ENCODE measurements at regions not wholly inside any gene's neighbourhood (a gene's known extent, or its start where the extent isn't known, plus 50 kb on each side); places are given as distances from the start of the nearest gene placed in this dataset.
"Not testable (repeated sequence)": the region's sequence is repeated elsewhere in the genome, so short reads cannot be mapped to it uniquely, and the experiment has no call there.

DNA sequence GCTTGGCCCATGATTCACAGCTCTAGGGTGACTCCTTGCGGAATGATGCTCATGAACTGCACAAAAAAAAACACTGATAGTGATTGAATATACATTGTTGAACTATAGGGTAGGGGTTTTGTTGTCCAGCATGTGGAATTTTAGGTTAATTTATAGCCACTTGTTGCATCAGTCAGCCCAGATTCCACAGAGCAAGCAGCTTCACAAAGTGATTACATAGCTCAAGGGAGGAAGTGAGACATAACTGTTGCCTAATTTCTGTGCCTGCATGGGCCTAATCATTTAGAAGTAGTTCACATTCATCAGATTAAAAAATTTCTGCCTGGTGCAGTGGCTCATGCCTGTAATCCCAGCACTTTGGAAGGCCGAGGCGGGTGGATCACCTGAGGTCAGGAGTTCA lies 142.2 kb upstream of the ZNF722 start:
- H3K36me3 Mint-ChIP-seq (ENCODE audit: low read depth); H3K27ac Mint-ChIP-seq; DNase-seq; H3K4me1 Mint-ChIP-seq (ENCODE audit: low read depth); H3K4me3 Mint-ChIP-seq; H3K27me3 Mint-ChIP-seq: not testable (repeated sequence)
- peaks cover 38% of the 10 kb centered on the region for H3K9me3 Mint-ChIP-seq

DNA sequence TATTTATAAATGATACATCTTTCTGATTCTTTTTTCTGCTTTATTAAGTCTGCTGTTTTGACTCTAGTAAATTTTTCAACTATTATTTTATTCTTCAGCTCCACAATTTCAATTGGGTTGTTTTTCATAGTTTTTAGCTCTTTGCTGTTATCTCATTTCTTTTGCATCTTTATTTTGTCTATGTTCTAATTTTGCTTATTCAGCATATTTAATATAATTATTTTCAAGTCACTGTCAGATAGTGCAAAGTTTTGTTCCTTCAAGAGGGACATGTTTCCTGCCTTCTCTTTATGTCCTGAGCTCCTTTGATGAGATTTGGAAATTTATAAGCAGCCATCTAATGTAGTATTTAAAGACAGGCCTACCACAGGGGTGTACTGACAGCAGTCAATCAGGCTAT lies 131.5 kb upstream of the ZNF722 start:
- no peaks in the 10 kb centered on the region for H3K4me1 Mint-ChIP-seq (ENCODE audit: low read depth)
- H3K4me3 Mint-ChIP-seq: no peak overlapping the region
- H3K36me3 Mint-ChIP-seq (ENCODE audit: low read depth): peaks cover under 1% of the 10 kb centered on the region
- no peak overlapping the region for H3K27ac Mint-ChIP-seq
- no peak for DNase-seq
- no peaks in the 10 kb centered on the region for H3K27me3 Mint-ChIP-seq
- peaks cover 42% of the 10 kb centered on the region for H3K9me3 Mint-ChIP-seq

- not testable (repeated sequence) for H3K27me3 Mint-ChIP-seq; H3K4me3 Mint-ChIP-seq; H3K27ac Mint-ChIP-seq; H3K4me1 Mint-ChIP-seq (ENCODE audit: low read depth); DNase-seq
- Mint-ChIP-seq H3K36me3 (ENCODE audit: low read depth) (peaks cover 27% of the 10 kb centered on the region), H3K9me3 (peaks cover 37% of the 10 kb centered on the region)
Observed at GRCh38 chr7:63874242-63874641, 124.4 kb upstream of the ZNF722 start.

DNA sequence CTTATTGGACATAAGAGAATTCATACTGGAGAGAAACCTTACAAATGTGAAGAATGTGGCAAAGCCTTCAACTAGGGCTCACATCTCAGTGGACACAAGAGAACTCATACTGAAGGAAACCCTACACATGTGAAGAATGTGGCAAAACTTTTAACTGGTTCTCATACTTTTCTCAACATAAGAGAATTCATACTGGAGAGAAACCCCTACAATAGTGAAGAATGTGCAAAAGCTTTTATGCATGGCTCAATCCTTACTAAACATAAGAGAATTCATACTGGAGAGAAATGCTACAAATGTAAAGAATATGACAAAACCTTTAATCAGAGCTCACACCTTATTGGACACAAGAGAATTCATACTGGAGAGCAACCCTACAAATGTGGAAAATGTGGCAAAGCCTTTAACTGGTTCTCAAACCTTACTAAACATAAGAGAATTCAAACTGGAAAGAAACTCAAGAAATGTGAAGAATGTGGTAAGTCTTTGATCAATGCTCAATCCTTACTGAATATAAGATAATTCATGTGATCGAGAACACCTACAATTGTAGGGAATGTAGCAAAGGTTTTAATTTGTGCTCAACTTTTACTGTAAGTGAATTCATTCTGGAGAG lies 121.8 kb upstream of the ZNF722 start:
- H3K4me1 Mint-ChIP-seq (ENCODE audit: low read depth): no peaks in the 10 kb centered on the region
- H3K4me3 Mint-ChIP-seq: no peak overlapping the region
- no peaks in the 10 kb centered on the region for H3K27me3 Mint-ChIP-seq
- peaks cover 35% of the 10 kb centered on the region for H3K36me3 Mint-ChIP-seq (ENCODE audit: low read depth)
- DNase-seq: no peak
- no peak overlapping the region for H3K27ac Mint-ChIP-seq
- H3K9me3 Mint-ChIP-seq: peaks cover 50% of the 10 kb centered on the region

- Mint-ChIP-seq H3K4me1 (ENCODE audit: low read depth) (no peaks in the 10 kb centered on the region), H3K4me3 (no peak overlapping the region), H3K36me3 (ENCODE audit: low read depth) (peaks cover 13% of the 10 kb centered on the region), H3K9me3 (peaks cover 40% of the 10 kb centered on the region), H3K27ac (no peak overlapping the region), H3K27me3 (peaks cover 2% of the 10 kb centered on the region)
- DNase-seq: no peak
Observed at GRCh38 chr7:63887031-63887430, 111.6 kb upstream of the ZNF722 start.

GRCh38 chr7:63899691-63900393 lies 98.8 kb upstream of the ZNF722 start:
- H3K36me3 Mint-ChIP-seq (ENCODE audit: low read depth): peaks cover 12% of the 10 kb centered on the region
- H3K4me1 Mint-ChIP-seq (ENCODE audit: low read depth): peaks cover 19% of the 10 kb centered on the region
- no peaks in the 10 kb centered on the region for H3K27me3 Mint-ChIP-seq
- peak overlapping the region; percentile 97 for H3K27ac Mint-ChIP-seq
- H3K4me3 Mint-ChIP-seq: peak overlapping the region; percentile 89
- DNase-seq: peak; percentile 92
- peaks cover 26% of the 10 kb centered on the region for H3K9me3 Mint-ChIP-seq

- Mint-ChIP-seq H3K9me3 (peaks cover 26% of the 10 kb centered on the region), H3K27ac (peak overlapping the region; percentile 97), H3K4me1 (ENCODE audit: low read depth) (peaks cover 19% of the 10 kb centered on the region), H3K27me3 (no peaks in the 10 kb centered on the region), H3K4me3 (peak overlapping the region; percentile 89), H3K36me3 (ENCODE audit: low read depth) (peaks cover 18% of the 10 kb centered on the region)
- peak; percentile 88 for DNase-seq
Observed at GRCh38 chr7:63900394-63901203, 98.0 kb upstream of the ZNF722 start.

DNA sequence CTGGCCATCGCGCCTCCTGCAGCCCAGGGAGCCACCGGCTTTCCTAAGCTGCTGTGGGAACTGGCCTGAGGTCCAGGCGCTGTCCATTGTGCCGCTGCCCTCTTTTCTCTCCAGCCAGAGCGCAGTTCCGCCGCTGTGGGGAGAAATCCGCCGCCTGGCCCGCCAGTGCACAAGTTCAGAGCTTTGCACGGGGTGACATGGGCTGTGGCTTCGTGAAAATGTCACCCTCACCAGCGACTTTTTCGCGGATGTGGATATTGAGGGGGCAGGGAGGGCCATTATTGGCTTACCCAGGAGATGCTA lies 97.5 kb upstream of the ZNF722 start:
- H3K27ac Mint-ChIP-seq, H3K27me3 Mint-ChIP-seq, DNase-seq: not testable (repeated sequence)
- H3K36me3 Mint-ChIP-seq (ENCODE audit: low read depth): peaks cover 22% of the 10 kb centered on the region
- H3K4me1 Mint-ChIP-seq (ENCODE audit: low read depth): peaks cover 19% of the 10 kb centered on the region
- peak overlapping the region; percentile 89 for H3K4me3 Mint-ChIP-seq
- peaks cover 25% of the 10 kb centered on the region for H3K9me3 Mint-ChIP-seq

- no peaks in the 10 kb centered on the region for H3K27me3 Mint-ChIP-seq
- no peak overlapping the region for H3K4me3 Mint-ChIP-seq
- H3K36me3 Mint-ChIP-seq (ENCODE audit: low read depth): peaks cover 34% of the 10 kb centered on the region
- H3K4me1 Mint-ChIP-seq (ENCODE audit: low read depth): peaks cover 2% of the 10 kb centered on the region
- DNase-seq: no peak
- peaks cover 9% of the 10 kb centered on the region for H3K9me3 Mint-ChIP-seq
- no peak overlapping the region for H3K27ac Mint-ChIP-seq
Observed at GRCh38 chr7:63918986-63919385, 79.7 kb upstream of the ZNF722 start.

DNA sequence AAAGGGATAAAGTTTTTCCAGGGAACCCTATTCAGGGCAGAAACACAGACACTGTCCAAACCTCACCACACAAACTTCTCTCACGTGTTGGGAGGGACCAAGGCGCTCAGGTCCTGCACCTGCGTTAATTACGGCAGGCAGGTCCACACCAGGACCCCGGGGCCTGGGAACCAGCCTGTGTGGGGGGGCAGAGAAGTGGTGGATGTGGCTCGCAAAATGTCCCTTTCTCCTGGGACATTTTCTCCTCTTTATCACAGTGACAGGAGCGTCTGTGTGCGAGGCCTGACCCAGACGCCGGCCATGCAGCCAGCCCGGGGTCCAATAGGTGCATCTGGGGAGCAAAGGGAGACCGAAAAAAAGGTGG lies 73.4 kb upstream of the ZNF722 start:
- H3K27ac Mint-ChIP-seq: peak overlapping the region; percentile 98
- DNase-seq: no peak
- peaks cover 27% of the 10 kb centered on the region for H3K4me1 Mint-ChIP-seq (ENCODE audit: low read depth)
- H3K9me3 Mint-ChIP-seq: peaks cover 22% of the 10 kb centered on the region
- H3K4me3 Mint-ChIP-seq: peak overlapping the region; percentile 92
- peaks cover 32% of the 10 kb centered on the region for H3K36me3 Mint-ChIP-seq (ENCODE audit: low read depth)
- no peaks in the 10 kb centered on the region for H3K27me3 Mint-ChIP-seq

DNA sequence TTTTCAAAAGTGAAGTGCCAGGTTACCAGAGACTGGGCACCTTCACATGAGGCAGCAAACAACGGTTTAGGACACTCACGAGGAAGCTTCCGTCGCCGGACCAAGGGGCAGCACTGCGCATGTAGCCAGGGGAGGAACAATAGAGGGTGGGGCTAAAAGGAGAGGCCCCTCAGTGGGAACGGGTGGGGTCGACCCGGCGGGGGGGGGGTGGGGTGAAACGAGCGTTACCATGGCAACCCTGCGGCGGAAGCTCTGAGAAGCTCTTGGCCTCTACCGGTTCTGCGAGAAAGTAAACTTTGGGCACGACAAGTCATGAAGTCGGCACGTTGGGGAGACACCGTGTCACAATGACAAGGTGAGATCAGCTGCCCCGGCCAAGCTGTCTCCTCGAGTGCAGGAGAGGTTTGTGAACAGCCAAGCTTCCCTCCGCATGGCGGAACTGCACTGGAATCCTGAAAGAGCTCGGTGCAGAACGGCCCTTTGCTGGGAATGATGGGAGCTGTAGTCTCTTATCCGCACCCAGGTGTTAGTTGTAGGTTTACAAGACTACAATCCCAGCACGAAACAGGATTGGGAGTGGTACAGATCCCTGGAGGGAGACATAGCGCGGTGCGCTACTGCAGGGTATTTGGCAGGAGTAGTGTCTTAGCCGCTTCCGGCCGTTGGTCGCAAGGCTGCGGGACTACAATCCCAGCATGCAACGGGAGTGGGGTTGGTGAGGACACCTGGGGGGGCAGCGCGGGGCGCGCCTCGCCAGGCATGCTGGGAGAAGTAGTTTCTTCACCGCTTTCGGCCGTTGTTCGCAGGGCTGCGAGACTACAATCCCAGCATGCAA lies 72.8 kb upstream of the ZNF722 start:
- peak overlapping the region; percentile 98 for H3K27ac Mint-ChIP-seq
- DNase-seq: peak; percentile 91
- H3K4me1 Mint-ChIP-seq (ENCODE audit: low read depth): peaks cover 27% of the 10 kb centered on the region
- peak overlapping the region; percentile 92 for H3K4me3 Mint-ChIP-seq
- peaks cover 29% of the 10 kb centered on the region for H3K36me3 Mint-ChIP-seq (ENCODE audit: low read depth)
- peaks cover 20% of the 10 kb centered on the region for H3K9me3 Mint-ChIP-seq
- no peaks in the 10 kb centered on the region for H3K27me3 Mint-ChIP-seq

GRCh38 chr7:63927261-63927660 lies 71.4 kb upstream of the ZNF722 start:
- H3K9me3 Mint-ChIP-seq: peaks cover 15% of the 10 kb centered on the region
- peaks cover 25% of the 10 kb centered on the region for H3K4me1 Mint-ChIP-seq (ENCODE audit: low read depth)
- H3K27me3 Mint-ChIP-seq: peaks cover 3% of the 10 kb centered on the region
- DNase-seq: no peak
- peaks cover 23% of the 10 kb centered on the region for H3K36me3 Mint-ChIP-seq (ENCODE audit: low read depth)
- peak overlapping the region; percentile 92 for H3K4me3 Mint-ChIP-seq
- peak overlapping the region; percentile 98 for H3K27ac Mint-ChIP-seq

GRCh38 chr7:63931057-63931600 lies 67.5 kb upstream of the ZNF722 start:
- Mint-ChIP-seq H3K4me3 (no peak overlapping the region), H3K36me3 (ENCODE audit: low read depth) (peaks cover 6% of the 10 kb centered on the region), H3K27me3 (peaks cover 3% of the 10 kb centered on the region), H3K9me3 (peaks cover 5% of the 10 kb centered on the region), H3K27ac (no peak overlapping the region), H3K4me1 (ENCODE audit: low read depth) (peaks cover 7% of the 10 kb centered on the region)
- DNase-seq: no peak

DNA sequence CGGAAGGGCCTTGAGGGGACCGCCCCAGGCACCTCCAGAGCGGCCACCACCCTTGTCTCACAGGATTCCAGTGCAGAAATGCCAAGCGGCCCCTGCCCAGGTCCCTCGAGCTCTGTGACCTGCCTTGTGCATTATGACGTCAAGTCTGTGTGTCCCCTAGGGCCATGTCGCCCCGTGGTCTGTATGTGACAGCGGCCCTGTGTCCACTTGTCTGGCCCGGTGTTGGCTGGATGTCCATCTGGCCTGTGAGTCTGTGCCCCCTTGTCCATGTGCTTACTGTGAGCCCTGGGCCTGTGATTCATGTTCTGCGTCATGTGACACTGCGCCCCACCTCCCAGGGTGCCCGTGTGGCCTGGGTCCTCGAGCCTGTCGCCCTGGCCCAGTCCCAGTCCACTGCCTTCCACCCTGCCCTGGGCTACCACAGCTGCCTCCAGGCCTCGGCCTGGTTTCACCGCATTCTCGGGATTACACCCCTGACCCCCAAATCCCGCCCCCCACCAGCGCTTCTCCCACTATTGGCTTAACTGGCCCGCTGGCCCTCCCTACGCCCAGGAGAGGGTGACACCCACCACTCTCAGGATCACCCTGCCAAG lies 66.6 kb upstream of the ZNF722 start:
- H3K36me3 Mint-ChIP-seq (ENCODE audit: low read depth): no peaks in the 10 kb centered on the region
- no peaks in the 10 kb centered on the region for H3K4me1 Mint-ChIP-seq (ENCODE audit: low read depth)
- H3K27me3 Mint-ChIP-seq: peaks cover 3% of the 10 kb centered on the region
- DNase-seq: no peak
- no peak overlapping the region for H3K4me3 Mint-ChIP-seq
- no peak overlapping the region for H3K27ac Mint-ChIP-seq
- H3K9me3 Mint-ChIP-seq: peaks cover 5% of the 10 kb centered on the region
